Smooth muscle cell (in vitro differentiated cells): ENCODE measurements at regions not wholly inside any gene's neighbourhood (a gene's known extent, or its start where the extent isn't known, plus 50 kb on each side); places are given as distances from the start of the nearest gene placed in this dataset.

ENCODE experiments used
- DNase-seq: peaks from one replicate; lab custom pipeline; 2025; ENCODE audit not compliant: unreplicated experiment; lab: John Stamatoyannopoulos, UW
- H2AFZ ChIP-seq: fragments of 200-600 bp; sonication (generic); 2 replicates; pipeline ENCODE4 v1.6.0; 2016; ENCODE audit warnings: antibody characterized with exemption, low read depth, mild to moderate bottlenecking
- H3F3A ChIP-seq: fragments of 200-600 bp; sonication (generic); 2 replicates; pipeline ENCODE4 v1.6.0; 2017; ENCODE audit warnings: antibody characterized with exemption, low read depth
- H3K27ac ChIP-seq: fragments of 200-600 bp; sonication (generic); 2 replicates; pipeline ENCODE4 v1.5.1; 2016; ENCODE audit warnings: low read depth, mild to moderate bottlenecking
- H3K27me3 ChIP-seq: fragments of 200-600 bp; sonication (generic); 2 replicates; pipeline ENCODE4 v1.6.1; 2016; ENCODE audit warnings: low read depth, mild to moderate bottlenecking
- H3K36me3 ChIP-seq: fragments of 200-600 bp; sonication (generic); 2 replicates; pipeline ENCODE4 v1.5.1; 2016; ENCODE audit warnings: low read depth
- H3K4me1 ChIP-seq: fragments of 200-600 bp; sonication (generic); 2 replicates; pipeline ENCODE4 v1.5.1; 2016; ENCODE audit warnings: low read depth
- H3K4me2 ChIP-seq: fragments of 200-600 bp; sonication (generic); 2 replicates; pipeline ENCODE4 v1.6.0; 2016; ENCODE audit warnings: mild to moderate bottlenecking
- H3K4me3 ChIP-seq: fragments of 200-600 bp; sonication (generic); 2 replicates; pipeline ENCODE4 v1.5.1; 2016; ENCODE audit warnings: mild to moderate bottlenecking
- H3K79me2 ChIP-seq: fragments of 200-600 bp; sonication (generic); 2 replicates; pipeline ENCODE4 v1.6.0; 2016; ENCODE audit warnings: low read depth, mild to moderate bottlenecking
- H3K9ac ChIP-seq: fragments of 200-600 bp; sonication (generic); 2 replicates; pipeline ENCODE4 v1.6.0; 2016; ENCODE audit warnings: low read depth
- H3K9me3 ChIP-seq: fragments of 200-600 bp; sonication (generic); replicated peaks from 2 replicates; pipeline ENCODE4 v1.5.1; 2016; ENCODE audit warnings: low read depth
- H4K20me1 ChIP-seq: fragments of 200-600 bp; sonication (generic); 2 replicates; pipeline ENCODE4 v1.6.0; 2016; ENCODE audit warnings: low read depth
- CTCF ChIP-seq: fragments of 200-600 bp; sonication (generic); IDR thresholded peaks from 2 replicates; pipeline ENCODE4 v1.5.1; 2017; ENCODE audit warnings: borderline replicate concordance, mild to moderate bottlenecking, antibody characterized with exemption; ENCODE audit not compliant: insufficient read depth, poor library complexity, severe bottlenecking
- WGBS: methylation state at CpG from one replicate; pipeline ENCODE4 v1.1.7; 2016; ENCODE audit warnings: low lambda C conversion rate; 5-methylcytosine and 5-hydroxymethylcytosine counted together

- no peaks in the 10 kb centered on the region for H3K4me1 ChIP-seq
- H3K27ac ChIP-seq, result no peak overlapping the region
- H3K36me3 ChIP-seq, result no peaks in the 10 kb centered on the region
- H3K4me2 ChIP-seq, result no peak overlapping the region
- no peaks in the 10 kb centered on the region for H3K27me3 ChIP-seq
- H3K9ac ChIP-seq, result no peak overlapping the region
- H2AFZ ChIP-seq, result no peak overlapping the region
- no peaks in the 10 kb centered on the region for H3F3A ChIP-seq
- WGBS, result 83% methylated on average over 4 of the region's 4 CpGs
- no peak for TF ChIP-seq CTCF
- H3K79me2 ChIP-seq, result no peaks in the 10 kb centered on the region
- H3K4me3 ChIP-seq, result no peak overlapping the region
- no peak for DNase-seq
- no peaks in the 10 kb centered on the region for H4K20me1 ChIP-seq
- no peaks in the 10 kb centered on the region for H3K9me3 ChIP-seq
These were observed 105.2 kb upstream of the ZNF521 start for GRCh38 chr18:25457126-25457525.

- Histone ChIP-seq H3K27me3 (no peaks in the 10 kb centered on the region), H3K4me1 (no peaks in the 10 kb centered on the region), H2AFZ (no peak overlapping the region), H3K9ac (no peak overlapping the region), H3K79me2 (no peaks in the 10 kb centered on the region), H3F3A (no peaks in the 10 kb centered on the region), H3K27ac (no peak overlapping the region), H3K9me3 (no peaks in the 10 kb centered on the region), H3K4me2 (no peak overlapping the region), H3K4me3 (no peak overlapping the region), H4K20me1 (no peaks in the 10 kb centered on the region), H3K36me3 (no peaks in the 10 kb centered on the region)
- TF ChIP-seq CTCF, result no peak
- WGBS, result 89% methylated on average over 15 of the region's 15 CpGs
- no peak for DNase-seq
These were observed 104.5 kb upstream of the ZNF521 start for GRCh38 chr18:25456334-25457010.

- Histone ChIP-seq H3K4me3 (no peak overlapping the region), H3K27ac (no peak overlapping the region), H3K4me1 (no peaks in the 10 kb centered on the region), H3K9ac (no peak overlapping the region), H3K27me3 (no peaks in the 10 kb centered on the region), H3K79me2 (no peaks in the 10 kb centered on the region), H2AFZ (no peak overlapping the region), H3K9me3 (no peaks in the 10 kb centered on the region), H3K36me3 (no peaks in the 10 kb centered on the region), H3K4me2 (no peak overlapping the region), H3F3A (no peaks in the 10 kb centered on the region), H4K20me1 (no peaks in the 10 kb centered on the region)
- no peak for TF ChIP-seq CTCF
- no peak for DNase-seq
- 81% methylated on average over 2 of the region's 2 CpGs for WGBS
These were observed 103.7 kb upstream of the ZNF521 start for GRCh38 chr18:25455646-25456045.

GRCh38 chr18:25455159-25455558 lies 103.2 kb upstream of the ZNF521 start:
- H2AFZ ChIP-seq, result no peak overlapping the region
- no peak overlapping the region for H3K4me2 ChIP-seq
- H3K9ac ChIP-seq, result no peak overlapping the region
- WGBS, result 85% methylated on average over 1 of the region's 1 CpG
- no peak for DNase-seq
- TF ChIP-seq CTCF, result no peak
- no peaks in the 10 kb centered on the region for H3K36me3 ChIP-seq
- H3K27me3 ChIP-seq, result no peaks in the 10 kb centered on the region
- H3K27ac ChIP-seq, result no peak overlapping the region
- no peaks in the 10 kb centered on the region for H3K9me3 ChIP-seq
- no peaks in the 10 kb centered on the region for H4K20me1 ChIP-seq
- H3F3A ChIP-seq, result no peaks in the 10 kb centered on the region
- no peaks in the 10 kb centered on the region for H3K4me1 ChIP-seq
- H3K79me2 ChIP-seq, result no peaks in the 10 kb centered on the region
- H3K4me3 ChIP-seq, result no peak overlapping the region
